Lower leg skin (tissue), 3 donors: ENCODE measurements at regions not wholly inside any gene's neighbourhood (a gene's known extent, or its start where the extent isn't known, plus 50 kb on each side); places are given as distances from the start of the nearest gene placed in this dataset.

Source experiments
- CTCF ChIP-seq, 3 donors: fragments of 450-650 bp; IDR thresholded peaks; one replicate each; pipeline ENCODE4 v1.5.1; 2016; ENCODE audit warnings: antibody characterized with exemption in 3 of 3, mild to moderate bottlenecking in 3 of 3, moderate library complexity in 2 of 3
- POLR2A ChIP-seq, 2 donors: fragments of 450-650 bp; IDR thresholded peaks; one replicate each; pipeline ENCODE4 v1.6.1; 2016 to 2017; ENCODE audit warnings: antibody characterized with exemption in 2 of 2, mild to moderate bottlenecking in 1 of 2, moderate library complexity in 1 of 2

- TF ChIP-seq CTCF (IDR thresholded peaks at IDR 0.05), result no peak
- TF ChIP-seq POLR2A (IDR thresholded peaks at IDR 0.05), result no peak
Measured at GRCh38 chr11:80350541-80350940, 909.7 kb upstream of the TENM4 start.
